ENCODE measurements at regions not wholly inside any gene's neighbourhood (a gene's known extent, or its start where the extent isn't known, plus 50 kb on each side); places are given as distances from the start of the nearest gene placed in this dataset.

DNA sequence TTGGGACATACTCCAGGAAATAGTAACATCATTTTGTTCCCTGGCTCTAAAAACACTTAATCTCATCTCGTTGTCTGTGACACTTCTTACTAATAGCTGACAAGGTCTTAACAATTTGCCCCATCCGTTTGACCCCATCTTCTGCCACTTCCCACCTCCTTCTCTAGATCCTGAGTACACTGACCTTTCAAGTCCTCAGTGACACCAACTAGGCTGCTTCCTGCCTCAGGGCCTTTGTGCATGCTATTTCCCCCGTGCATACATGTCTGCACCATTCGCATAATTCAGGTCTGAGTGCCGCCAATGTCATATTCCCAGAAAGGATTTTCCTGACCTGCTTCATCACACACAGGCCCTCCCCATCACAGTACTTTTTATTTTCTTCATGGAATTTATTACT, 70.6 kb upstream of the CCND2 start:
- TF ChIP-seq, protein P1, sequence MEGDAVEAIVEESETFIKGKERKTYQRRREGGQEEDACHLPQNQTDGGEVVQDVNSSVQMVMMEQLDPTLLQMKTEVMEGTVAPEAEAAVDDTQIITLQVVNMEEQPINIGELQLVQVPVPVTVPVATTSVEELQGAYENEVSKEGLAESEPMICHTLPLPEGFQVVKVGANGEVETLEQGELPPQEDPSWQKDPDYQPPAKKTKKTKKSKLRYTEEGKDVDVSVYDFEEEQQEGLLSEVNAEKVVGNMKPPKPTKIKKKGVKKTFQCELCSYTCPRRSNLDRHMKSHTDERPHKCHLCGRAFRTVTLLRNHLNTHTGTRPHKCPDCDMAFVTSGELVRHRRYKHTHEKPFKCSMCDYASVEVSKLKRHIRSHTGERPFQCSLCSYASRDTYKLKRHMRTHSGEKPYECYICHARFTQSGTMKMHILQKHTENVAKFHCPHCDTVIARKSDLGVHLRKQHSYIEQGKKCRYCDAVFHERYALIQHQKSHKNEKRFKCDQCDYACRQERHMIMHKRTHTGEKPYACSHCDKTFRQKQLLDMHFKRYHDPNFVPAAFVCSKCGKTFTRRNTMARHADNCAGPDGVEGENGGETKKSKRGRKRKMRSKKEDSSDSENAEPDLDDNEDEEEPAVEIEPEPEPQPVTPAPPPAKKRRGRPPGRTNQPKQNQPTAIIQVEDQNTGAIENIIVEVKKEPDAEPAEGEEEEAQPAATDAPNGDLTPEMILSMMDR (conservative IDR thresholded peaks at IDR 0.05; ENCODE audit: low read depth, low read length), result no peak
- TF ChIP-seq EZH2 (IDR thresholded peaks at IDR 0.05; ENCODE audit: borderline replicate concordance, low read depth, low read length, poor library complexity, severe bottlenecking), result no peak

All from A673 (cell line).